Effector CD8-positive, alpha-beta T cell (primary cell): ENCODE measurements at regions not wholly inside any gene's neighbourhood (a gene's known extent, or its start where the extent isn't known, plus 50 kb on each side); places are given as distances from the start of the nearest gene placed in this dataset.
"Not testable (repeated sequence)": the region's sequence is repeated elsewhere in the genome, so short reads cannot be mapped to it uniquely, and the experiment has no call there.

ENCODE experiments used
- DNase-seq: peaks from one replicate; lab custom pipeline; 2025; lab: John Stamatoyannopoulos, UW

- no peak for DNase-seq
These were observed 446.7 kb upstream of the TENM3 start for GRCh38 chr4:181796502-181796901.

- DNase-seq, result no peak
These were observed 444.7 kb upstream of the TENM3 start for GRCh38 chr4:181798536-181798935.

- DNase-seq, result no peak
These were observed 443.6 kb upstream of the TENM3 start for GRCh38 chr4:181799561-181800069.

- no peak for DNase-seq
These were observed 441.0 kb upstream of the TENM3 start for GRCh38 chr4:181802207-181802606.

- no peak for DNase-seq
These were observed 435.4 kb upstream of the TENM3 start for GRCh38 chr4:181807771-181808170.

GRCh38 chr4:181810711-181811110 is 432.5 kb upstream of the TENM3 start:
- no peak for DNase-seq

GRCh38 chr4:181811550-181811949 is 431.7 kb upstream of the TENM3 start:
- not testable (repeated sequence) for DNase-seq

- DNase-seq, result no peak
These were observed 423.3 kb upstream of the TENM3 start for GRCh38 chr4:181819946-181820345.

GRCh38 chr4:181820553-181820952 is 422.6 kb upstream of the TENM3 start:
- no peak for DNase-seq

- DNase-seq, result no peak
These were observed 421.9 kb upstream of the TENM3 start for GRCh38 chr4:181821039-181822004.

GRCh38 chr4:181822005-181822375 is 421.2 kb upstream of the TENM3 start:
- no peak for DNase-seq

- DNase-seq, result no peak
These were observed 420.0 kb upstream of the TENM3 start for GRCh38 chr4:181823183-181823582.

GRCh38 chr4:181823645-181824044 is 419.6 kb upstream of the TENM3 start:
- DNase-seq, result no peak

- no peak for DNase-seq
These were observed 417.6 kb upstream of the TENM3 start for GRCh38 chr4:181825564-181825963.

- DNase-seq, result no peak
These were observed 416.0 kb upstream of the TENM3 start for GRCh38 chr4:181827246-181827645.

GRCh38 chr4:181830404-181831035 is 412.7 kb upstream of the TENM3 start:
- no peak for DNase-seq

GRCh38 chr4:181834071-181834470 is 409.1 kb upstream of the TENM3 start:
- DNase-seq, result no peak

- no peak for DNase-seq
These were observed 407.9 kb upstream of the TENM3 start for GRCh38 chr4:181835348-181835747.

- DNase-seq, result no peak
These were observed 404.9 kb upstream of the TENM3 start for GRCh38 chr4:181838253-181838652.

GRCh38 chr4:181843797-181844196 is 399.4 kb upstream of the TENM3 start:
- DNase-seq, result not testable (repeated sequence)

GRCh38 chr4:181845617-181846016 is 397.6 kb upstream of the TENM3 start:
- no peak for DNase-seq

- DNase-seq, result no peak
These were observed 396.3 kb upstream of the TENM3 start for GRCh38 chr4:181846934-181847333.

GRCh38 chr4:181848357-181848756 is 394.8 kb upstream of the TENM3 start:
- DNase-seq, result no peak
